GM19438 (cell line): ENCODE measurements at regions not wholly inside any gene's neighbourhood (a gene's known extent, or its start where the extent isn't known, plus 50 kb on each side); places are given as distances from the start of the nearest gene placed in this dataset.

ENCODE experiments used
- ATAC-seq: cut with Tn5 transposase; IDR thresholded peaks from one replicate; pipeline ENCODE4 v1.9.1; 2021; ENCODE audit warnings: low read depth; ENCODE audit not compliant: unreplicated experiment

DNA sequence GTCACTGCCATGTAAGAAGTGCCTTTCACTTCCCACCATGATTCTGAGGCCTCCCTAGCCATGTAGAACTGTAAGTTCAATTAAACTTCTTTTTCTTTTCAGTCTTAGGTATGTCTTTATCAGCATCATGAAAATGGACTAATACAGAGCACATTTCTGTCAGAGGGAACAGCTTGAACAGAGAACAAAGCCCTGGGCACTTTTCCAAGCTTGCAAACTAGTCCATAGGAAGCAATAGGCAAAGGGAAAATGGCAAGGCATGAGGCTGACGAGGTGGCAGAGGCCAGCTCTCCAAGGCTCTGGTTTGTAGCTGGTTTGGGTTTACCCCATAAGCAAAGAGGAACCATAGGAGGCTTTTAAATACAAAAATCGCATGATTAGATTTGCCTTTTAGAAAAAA, 185.1 kb upstream of the HDDC2 start:
- ATAC-seq = no peak

DNA sequence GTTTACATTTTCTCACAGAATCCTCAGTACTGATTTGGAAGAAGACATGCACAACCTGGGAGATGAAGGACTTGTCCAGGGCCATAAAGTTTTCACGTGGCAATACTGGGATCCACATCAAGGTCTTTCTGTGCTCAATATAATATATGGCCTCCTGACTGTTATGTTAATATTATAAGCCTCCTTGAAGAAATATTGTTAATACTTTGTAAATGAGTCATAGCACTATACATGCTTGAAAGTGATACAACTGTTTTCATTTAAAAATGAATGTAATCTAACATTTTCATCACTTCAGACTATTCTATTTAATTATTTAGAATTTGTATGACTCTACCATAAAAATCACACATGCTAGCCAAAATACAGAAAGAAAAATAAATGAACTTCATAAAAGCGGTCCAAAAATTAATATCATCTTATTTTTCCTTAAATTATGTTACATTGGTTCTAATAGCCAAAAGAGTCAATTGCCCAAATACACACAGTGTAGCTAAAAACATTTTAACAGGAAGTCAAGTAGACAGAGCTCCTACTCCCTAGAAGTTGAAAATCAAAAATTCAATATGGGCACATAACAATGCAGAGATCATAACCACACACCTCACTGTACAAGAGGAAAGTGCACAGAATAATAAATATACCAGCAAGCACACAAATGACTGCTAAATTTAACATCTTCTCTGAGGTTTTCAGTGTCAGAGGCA, 188.0 kb upstream of the HDDC2 start:
- ATAC-seq = no peak

DNA sequence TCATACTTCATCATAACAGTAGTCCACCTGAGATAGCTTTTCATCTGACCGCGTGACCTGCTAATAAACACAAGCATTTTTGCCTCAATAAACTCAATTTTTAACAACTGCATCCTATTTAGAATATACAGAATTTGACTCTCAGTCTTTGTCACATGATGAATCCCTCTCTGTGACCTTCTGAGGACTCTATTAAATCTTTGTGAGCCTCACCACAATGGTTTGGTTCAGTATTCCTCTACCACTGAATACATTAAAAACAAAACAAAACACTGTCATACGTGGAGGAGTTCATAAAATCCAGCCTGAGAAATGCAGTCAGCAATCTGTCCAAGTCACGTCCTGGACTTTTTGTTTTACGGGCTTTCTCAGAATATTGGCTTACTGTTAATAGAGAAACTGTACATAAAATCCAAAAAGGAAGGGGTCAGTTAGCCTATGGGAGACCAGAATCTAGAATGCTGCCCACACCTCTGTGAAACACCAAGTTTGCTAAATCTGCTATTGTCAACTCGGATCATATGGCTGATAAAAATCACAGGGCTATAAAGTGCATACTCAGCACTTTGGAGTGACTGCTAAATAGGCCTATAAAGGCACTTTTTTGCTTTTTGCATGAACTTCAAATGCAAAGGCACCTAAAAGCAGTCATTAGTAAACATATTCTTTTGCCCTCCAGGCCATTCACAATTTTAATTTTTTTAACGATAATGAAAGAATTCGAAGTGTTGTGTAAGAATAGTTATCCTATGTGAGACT, 190.3 kb upstream of the HDDC2 start:
- ATAC-seq = no peak

DNA sequence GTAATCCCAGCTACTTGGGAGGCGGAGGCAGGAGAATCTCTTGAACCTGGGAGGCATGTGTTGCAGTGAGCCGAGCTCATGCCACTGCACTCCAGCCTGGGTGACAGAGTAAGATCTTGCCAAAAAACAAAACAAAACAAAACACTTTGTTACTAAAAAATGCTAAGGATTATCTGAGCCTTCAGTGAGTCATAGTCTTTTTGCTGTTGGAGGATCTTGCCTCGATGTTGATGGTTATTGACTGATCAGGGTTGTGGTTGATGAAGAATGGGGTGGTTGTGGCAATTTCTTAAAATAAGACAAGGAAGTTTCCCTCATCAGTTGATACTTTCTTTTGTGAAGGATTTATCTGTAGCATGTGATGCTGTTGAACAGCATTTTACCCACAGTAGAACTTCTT, 196.8 kb upstream of the HDDC2 start:
- no peak for ATAC-seq

DNA sequence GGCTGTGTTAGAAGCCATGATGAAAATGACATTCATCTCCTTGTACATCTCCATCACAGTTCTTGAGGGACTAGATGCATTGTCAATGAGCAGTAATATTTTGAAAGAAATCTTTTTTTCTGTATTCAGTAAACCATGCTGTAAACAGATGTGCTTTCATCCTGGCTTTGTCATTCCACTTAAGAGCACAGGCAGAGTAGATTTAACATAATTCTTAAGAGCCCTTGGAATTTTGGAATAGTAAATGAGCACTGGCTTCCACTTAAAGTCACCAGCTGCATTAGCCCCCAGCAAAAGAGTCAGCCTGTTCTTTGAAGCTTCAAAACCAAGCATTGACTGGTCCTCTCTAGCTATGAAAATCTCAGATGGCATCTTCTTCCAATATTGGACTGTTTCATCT, 197.8 kb upstream of the HDDC2 start:
- no peak for ATAC-seq

DNA sequence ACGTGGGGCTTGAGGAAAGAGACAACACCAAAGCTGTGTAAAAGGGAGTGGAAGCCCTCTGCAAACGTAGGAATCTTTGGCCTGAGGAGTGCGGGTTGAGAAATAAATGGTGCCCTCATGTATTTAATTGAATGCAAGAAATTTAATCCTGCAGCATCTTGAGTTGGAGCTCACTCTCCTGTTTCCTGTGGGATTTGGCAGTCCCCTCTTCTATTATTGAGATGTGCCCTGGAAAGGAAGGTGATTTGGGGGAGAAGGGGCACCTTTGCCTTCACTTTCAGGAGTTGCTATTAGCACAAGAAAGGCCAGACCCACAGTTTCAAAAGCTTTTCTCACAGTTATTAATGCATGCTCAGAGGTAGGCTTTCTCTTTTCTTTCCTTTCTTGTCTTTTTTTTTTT, 201.4 kb upstream of the HDDC2 start:
- no peak for ATAC-seq

DNA sequence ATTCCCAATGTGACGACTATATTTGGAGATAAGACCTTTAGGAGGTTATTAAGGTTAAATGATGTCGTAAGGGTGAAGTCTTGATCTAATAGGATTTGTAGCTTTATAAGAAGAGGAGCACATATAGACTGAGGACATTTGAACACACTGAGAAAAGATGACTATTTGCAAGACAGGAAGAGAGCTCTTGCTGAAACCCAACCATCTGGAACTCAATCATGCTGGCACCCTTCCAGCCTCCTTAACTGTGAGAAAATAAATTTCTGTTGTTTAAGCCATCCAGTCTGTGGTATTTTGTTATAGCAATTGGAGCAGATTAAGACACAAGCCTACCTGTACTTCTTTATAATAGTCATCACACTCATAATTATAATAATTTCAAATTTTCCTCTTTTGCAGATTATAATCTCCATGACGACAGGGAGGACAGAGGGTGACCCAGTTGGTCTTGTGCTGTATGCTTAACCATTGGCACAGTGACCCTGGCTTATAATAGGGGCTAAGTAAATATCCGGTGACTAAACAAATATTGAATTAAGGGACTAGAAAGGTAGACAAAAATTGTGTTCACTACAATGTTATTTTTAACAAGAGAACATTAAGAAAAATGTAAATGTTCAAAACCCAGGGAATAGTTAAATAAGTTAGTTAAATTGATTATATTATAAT, 206.4 kb upstream of the HDDC2 start:
- no peak for ATAC-seq

DNA sequence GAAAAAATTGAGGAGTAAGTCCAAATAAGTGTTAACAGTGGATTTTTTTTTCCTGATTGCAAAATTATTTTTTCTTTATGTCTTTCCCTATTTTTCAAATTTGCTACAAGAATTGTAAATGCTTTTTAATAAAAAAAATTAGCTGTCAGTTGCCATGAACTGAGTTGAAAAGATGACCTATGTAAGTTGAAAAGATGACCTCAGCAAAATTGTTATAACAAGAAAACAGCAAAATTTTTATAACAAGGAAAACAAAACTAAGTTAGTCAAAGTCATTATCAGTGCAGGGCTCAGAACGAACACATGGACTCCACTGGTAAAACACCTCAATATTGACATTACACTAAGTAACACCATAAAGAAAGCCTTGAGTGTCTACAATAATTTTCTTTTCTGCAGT, 207.0 kb upstream of the HDDC2 start:
- ATAC-seq = no peak

DNA sequence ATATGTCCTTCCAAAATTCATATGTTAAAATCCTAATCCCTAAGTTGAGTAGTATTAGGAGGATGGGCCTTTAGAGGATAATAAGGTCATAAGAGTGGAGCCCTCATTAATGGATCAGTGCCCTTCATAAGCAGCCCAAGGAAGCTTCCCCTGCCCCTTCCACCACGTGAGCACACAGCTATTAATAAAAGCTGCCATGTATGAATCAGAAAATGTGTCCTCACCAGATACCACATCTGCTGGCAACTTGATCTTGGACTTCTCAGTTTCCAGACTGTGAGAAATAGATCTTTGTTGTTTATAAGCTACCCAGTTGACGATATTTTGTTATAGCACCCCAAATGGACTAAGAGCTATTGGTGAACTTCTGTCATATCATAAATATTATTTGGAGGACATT, 207.7 kb upstream of the HDDC2 start:
- ATAC-seq = no peak

DNA sequence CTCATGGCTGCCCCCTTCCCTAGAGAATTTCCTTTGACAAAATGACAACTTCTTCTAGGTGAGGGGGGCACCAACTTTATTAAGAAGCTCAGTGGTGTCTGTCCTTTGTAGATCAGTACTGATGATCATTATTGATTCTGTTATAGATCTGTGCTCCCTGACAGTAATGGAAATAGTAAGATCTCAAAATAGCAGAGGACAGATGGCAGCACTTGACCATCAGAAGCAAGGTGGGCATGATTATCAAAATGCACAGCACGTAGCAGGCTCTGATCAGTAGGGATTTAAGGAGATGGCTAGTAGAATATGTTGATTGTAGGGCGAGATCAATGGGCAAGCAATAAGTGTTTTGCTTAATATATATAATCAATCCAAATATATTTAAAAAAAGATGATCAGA, 208.6 kb upstream of the HDDC2 start:
- ATAC-seq = no peak

DNA sequence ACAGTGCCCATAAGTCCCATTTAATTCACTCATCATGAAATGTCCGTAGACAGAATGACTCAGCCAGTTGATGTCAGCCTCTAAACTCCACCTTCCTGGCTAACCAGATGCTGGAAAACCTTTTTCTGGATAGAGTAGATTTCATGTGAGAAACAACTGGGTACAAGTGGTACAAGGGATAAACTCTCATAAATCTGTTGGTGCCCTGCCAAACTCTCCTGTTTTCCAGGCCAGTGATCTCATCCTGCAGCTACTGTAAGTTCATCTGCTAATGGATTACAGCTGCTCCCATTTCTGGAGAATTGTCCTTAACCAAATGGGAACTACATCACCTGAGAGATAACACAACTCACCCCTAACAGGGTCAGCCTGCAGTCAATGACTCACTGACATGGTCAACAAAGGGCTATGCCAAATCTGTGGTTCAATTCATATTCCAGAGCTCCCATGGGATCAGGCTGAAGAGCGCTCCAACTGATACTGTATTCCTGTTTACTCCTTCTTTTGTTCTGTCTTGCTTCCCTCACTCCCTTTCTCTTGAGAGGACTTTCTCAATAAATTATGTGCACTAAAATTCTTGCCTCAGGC, 210.1 kb upstream of the HDDC2 start:
- no peak for ATAC-seq

DNA sequence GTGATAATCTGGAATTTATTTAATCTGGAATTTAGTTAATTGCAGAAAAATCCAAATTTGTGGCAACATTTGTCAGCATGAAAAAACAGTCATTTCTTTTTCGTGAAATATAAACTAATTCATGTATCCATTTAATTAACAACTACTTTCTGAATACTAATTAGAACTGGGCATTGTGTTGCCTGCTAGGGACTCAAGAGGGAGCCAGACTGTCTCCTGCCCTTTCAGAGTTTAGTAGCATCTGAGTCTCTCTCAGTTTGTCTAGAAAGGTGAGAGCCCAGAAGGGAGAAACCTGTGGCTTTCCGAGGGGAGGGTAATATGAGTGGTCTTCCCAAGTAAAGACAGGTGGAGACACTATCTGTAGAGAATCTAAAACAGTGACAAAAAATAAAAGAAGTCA, 210.9 kb upstream of the HDDC2 start:
- no peak for ATAC-seq

DNA sequence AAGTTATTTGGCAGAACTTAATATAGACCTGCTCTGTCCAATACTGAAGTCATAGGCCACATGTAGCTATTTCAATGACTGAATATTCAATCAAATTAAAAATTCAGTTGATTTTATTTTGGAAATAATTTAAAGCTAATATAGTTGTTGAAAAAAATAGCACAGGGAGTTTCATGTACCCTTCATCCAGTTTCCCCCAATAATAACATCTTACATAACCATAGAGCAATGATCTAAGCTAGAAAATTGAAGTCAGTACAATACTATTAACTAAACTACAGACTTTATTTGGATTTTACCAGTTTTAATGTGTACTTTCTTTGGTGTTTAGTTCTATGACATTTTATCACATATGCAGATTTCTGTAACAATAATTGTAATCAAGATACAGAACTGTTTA, 212.2 kb upstream of the HDDC2 start:
- no peak for ATAC-seq

DNA sequence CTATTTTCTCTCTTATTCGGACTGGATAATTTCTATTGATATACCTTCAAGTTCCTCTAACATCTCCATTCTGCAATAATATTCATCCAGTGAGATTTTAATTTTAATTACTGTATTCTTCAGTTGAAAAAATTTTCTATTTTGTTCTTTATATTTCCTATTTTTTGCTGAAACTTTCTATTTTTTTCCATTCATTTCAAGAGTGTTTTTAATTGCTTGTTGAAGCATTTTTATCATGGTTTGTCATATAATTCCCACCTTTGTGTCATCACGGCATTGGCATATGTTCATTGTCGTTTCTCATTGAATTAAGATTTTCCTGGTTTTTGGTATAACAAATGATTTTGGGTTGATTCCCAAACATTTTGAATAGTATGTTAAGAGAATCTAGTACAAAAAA, 214.9 kb upstream of the HDDC2 start:
- no peak for ATAC-seq

DNA sequence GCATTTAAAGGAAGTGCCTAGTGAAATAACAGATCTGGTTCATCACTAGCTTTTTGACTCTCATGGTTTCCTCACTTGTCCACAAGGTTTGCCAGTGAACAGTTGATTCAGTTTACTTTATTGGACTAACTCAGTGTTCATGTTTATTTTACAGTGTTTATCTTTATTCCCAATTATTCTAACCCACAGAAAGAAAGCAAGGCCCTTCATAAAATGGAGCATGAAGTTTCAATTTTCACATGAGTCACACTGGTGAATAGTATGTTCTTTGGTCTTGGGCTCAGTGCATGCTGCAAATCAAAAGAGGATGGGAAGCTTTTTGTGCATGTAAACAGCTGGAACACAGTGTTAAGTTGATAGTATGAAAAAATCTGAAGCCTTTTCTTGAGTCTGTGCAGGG, 217.6 kb upstream of the HDDC2 start:
- ATAC-seq = no peak

DNA sequence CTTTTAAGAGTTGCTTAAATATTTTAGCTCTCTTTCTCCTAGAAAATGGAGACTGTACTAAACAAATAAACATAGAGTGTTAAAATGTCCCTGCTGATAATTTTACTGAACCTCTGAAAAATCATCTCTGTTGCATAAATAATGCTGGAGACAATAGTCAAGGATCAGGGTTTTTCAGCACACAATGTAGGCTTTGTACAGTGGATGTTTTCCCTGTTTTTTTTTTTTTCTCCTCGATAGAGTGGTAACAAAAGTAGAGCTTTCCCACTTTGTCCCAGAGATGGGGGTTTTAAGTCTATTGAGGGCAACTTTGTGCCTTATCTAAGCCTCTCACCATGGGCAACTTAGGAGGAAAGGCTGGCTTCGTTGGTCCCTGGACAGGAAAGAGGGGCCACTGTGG, 222.6 kb upstream of the HDDC2 start:
- ATAC-seq = no peak

DNA sequence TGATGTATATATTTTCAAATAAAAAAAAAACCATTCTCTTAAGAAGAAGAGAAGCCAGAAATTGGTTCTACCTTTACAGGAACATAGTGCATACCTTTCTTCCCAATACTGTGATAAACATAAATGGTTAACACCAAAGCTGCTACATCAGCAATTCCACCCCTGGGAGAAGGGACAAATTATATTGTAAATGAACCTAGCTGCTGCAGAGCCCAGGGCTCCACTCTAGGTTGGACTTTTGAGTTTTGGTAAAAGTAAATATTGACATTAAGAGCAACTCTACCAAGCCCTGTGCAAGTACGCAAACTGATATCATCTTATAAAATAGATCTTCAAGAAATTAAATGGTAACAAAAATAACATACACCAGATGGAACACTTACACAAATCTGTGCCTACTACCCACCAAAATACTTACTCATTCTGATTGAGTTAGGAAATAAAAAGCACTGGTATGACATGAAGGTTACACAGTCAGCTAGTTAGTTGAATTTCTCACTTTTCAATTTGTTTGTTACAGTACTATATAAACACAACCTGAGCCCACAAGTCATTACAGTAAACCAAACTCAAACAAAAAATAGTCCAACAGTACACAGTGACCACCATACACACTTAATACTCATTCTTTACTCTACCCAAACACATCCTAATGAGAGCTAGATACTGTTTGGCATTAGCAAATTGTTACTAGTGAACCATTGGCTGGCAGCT, 223.3 kb upstream of the HEY2 start:
- ATAC-seq = no peak

DNA sequence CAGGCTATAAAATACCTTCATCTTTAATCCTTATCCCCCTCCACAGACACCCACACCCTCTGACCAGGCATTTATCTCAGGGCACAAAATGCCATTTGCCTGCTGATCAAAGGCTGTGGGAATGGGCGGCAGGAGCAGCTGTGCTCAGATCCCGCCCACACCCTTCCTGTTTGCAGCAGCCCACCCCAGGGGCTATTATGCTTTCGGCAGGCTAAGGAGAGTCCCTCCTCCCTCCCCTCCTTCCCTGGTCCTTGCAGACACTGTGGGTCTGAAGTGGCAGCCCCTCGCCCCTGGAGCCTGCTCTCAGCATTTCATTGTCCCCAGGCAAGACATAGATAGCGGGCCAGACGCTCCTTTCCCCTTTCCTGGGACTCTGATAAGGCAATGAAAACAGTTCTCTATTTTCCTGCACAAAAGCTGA, 220.8 kb upstream of the HEY2 start:
- no peak for ATAC-seq

DNA sequence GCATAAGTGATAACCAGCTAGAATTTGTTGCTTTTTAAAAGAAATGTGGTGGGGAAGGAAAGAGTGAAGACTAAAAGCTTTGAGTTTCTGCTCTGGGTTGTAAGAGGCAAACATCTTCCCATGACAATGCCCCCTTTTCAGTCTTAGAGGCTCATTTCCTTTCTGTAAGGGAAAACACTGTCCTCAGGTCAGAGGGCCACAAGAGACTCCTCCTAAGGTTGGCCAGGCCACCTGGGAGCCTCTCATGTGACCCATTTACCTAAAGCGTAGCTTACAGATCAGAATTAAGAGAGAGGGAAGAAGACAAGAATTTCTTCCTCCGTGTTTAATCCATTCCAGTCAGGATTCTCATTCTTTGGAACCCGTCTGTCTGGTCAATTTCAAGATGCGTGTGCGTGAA, 220.4 kb upstream of the HEY2 start:
- no peak for ATAC-seq

DNA sequence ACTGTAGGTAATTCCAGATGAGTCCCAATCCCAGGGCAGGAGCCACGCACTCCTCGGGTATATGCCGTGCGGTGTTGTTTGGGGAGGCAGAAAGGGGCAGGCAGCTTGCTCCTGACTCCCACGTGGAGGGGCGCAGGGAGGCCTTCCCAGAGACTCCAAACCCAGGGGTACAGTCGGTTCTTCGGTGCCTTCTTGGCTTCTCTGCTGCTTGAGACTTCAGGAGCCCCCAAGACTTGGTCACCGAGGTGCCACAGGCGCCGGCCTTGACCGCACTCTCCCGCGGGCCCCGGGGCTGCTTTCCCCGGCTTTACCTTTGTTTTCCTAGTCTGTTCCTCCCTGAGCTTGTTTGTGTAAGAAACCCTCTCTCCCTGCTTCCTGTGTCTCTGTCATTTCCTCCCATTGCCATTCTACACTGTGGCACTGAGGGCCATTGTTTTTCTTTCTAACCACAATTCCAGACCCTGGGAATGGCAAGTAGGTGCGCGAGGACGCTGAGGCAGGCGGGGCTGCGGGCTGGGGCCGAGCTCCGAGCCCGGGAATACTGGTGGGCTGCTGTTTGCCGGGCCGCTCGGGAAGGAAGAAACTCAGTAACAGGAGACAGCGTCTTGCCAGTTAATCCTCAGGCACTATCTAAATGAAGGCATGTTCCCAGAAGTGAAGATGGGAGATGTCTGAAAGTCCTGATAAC, 215.6 kb upstream of the HEY2 start:
- no peak for ATAC-seq
